ENCODE measurements at regions not wholly inside any gene's neighbourhood (a gene's known extent, or its start where the extent isn't known, plus 50 kb on each side); places are given as distances from the start of the nearest gene placed in this dataset.
A peak's percentile ranks its signal among the peaks of the same experiment; 100 is the strongest.
"Not testable (repeated sequence)": the region's sequence is repeated elsewhere in the genome, so short reads cannot be mapped to it uniquely, and the experiment has no call there.

DNA sequence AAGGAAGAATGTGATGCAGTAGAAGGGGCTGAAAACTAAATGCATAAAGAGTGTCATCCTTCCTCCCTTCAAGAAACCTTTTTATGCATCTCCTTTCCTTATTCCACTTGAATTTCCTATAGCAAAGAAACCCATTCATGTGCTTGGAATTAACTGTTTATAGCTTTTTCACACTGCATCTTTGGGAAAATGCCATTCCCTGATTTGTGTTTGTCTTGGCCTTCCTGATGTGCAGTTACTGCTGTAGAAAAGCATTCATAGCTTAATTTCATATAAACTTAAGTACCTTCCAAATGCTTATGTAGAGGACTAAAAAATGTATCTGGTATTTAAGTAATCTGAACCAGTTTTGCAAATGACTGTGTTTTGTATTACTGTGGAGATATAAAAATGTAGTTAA is 61.8 kb downstream of the SDR9C7 start:
- no peak for DNase-seq

- DNase-seq = no peak
These were observed 67.0 kb downstream of the SDR9C7 start for GRCh38 chr12:56867216-56867615.

DNA sequence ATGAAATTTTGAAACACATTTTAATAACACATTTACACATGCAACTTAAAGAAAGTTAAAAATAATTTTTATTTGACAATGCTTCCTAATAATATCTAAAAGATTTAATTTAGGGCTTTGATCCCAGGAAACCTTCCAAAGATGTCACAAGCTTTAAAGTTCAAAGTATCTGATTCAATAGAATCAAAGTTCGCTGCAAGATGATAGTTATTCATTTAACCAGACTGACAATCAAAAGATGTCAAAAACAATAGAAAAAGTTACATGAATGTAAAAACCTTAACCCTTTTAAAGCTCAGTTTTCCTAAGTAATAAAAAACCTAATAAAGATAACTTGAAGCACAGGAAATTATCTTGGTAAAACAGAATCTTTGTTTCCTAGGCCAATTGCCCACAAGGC is 67.7 kb downstream of the SDR9C7 start:
- no peak for DNase-seq

DNA sequence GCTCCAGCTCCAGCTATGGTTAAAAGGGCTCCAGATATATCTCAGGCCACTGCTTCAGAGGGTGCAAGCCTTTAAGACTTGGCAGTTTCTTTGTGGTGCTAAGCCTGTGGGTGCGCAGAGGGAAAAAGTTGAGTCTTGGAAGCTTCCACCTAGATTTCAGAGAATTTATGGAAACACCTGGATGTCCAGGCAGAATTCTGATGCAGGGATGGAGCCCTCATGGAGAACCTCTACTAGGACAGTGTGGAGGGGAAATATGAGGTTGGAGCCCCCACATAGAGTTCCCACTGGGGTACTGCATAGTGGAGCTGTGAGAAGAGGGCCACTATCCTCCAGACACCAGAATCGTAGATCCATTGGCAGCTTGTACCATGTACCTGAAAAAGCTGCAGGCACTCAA is 69.9 kb downstream of the SDR9C7 start:
- no peak for DNase-seq

- no peak for DNase-seq
These were observed 70.4 kb downstream of the SDR9C7 start for GRCh38 chr12:56863789-56864188.

DNA sequence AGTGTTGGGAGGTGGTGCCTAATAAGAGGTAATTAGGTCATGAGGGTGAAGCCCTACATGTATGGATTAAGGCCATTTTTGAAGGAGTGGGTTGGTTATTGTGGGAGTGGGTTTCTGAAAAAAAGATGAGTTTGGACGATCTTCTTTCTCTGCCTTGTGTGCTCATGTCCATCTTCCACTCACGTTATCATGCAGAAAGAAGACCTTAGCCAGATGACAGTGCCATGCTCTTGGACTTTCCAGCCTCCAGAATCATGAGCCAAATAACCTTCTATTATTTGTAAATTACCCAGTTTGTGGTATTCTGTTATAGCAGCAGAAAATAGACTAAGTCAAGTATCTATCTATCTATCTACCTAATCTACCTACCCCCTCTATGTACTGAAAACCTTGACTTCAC is 71.9 kb downstream of the SDR9C7 start:
- DNase-seq = no peak

DNA sequence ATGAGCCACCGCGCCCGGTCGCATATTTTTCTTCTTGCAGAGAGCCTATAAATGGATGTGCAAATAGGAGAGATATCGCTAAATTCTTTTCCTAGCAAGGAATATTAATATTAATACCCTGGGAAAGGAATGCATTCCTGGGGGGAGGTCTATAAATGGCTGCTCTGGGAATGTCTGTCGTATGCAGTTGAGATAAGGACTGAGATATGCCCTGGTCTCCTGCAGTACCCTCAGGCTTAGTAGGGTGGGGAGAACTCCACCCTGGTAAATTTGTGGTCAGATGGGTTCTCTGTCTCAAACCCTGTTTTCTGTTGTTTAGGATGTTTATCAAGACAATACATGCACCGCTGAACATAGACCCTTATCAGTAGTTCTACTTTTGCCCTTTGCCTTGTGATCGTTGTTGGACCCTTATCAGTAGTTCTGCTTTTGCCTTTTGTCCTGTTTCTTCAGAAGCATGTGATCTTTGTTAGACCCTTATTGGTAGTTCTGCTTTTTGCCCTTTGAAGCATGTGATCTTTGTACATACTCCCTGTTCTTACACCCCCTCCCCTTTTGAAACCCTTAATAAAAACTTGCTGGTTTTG is 80.7 kb downstream of the SDR9C7 start:
- not testable (repeated sequence) for DNase-seq

GRCh38 chr12:56851462-56851861 is 82.7 kb downstream of the SDR9C7 start:
- no peak for DNase-seq

DNA sequence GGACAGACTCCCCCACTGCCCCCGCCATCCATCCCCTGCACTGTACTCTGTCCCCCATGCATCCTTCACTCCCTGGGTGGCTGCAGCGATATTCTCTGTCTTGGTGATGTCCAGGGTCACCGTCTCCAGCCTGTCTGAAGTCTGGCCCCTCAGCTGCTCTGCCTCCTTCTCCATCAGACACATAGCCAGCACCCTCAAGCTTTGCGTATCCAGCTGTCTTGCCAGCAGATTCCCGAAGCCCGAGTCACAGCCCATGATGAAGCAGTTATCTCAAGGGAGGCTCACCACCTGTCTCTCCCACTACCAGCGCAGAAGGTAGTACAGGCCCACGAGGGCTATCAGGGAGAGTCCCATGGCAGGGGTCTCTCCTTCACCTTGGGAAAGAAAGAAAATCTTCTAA is 77.8 kb downstream of the HSD17B6 start:
- DNase-seq = no peak

DNA sequence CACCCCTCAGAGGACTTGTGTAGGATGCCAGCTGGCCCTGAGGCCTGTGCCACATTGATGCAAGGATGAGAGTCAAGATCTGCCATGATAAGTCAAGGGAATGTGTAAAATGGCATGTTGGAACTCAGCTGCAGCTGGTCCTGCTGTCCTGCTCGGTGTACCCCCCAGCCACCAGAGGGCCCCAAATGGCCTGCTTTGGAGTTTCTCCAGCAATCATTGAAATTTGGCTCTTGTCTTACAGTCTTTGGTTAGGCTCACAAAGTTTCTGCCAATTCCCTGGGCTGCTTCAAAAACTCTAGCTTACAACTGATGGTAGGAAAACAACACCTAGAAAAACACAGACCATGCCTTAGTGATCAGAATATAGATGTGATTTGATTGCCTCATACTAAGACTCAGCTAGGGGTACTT is 76.8 kb downstream of the HSD17B6 start:
- DNase-seq = peak; percentile 26

DNA sequence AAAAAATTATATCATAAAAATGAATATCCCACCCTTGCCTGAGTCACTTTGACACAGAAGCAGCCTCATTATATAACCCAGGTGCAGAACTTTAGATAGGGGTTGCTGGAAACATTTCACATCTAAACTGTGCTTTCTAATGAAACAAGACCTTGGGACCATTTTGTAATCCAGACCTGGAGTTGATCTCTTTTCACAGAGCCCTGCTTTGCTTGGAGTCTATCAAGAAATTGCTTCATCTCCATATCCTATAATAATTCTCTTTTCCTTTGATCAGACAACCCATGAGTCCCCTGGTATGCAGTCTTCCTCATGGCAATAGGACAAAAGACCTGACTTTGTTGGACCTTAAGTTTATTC is 76.3 kb downstream of the HSD17B6 start:
- DNase-seq = no peak

DNA sequence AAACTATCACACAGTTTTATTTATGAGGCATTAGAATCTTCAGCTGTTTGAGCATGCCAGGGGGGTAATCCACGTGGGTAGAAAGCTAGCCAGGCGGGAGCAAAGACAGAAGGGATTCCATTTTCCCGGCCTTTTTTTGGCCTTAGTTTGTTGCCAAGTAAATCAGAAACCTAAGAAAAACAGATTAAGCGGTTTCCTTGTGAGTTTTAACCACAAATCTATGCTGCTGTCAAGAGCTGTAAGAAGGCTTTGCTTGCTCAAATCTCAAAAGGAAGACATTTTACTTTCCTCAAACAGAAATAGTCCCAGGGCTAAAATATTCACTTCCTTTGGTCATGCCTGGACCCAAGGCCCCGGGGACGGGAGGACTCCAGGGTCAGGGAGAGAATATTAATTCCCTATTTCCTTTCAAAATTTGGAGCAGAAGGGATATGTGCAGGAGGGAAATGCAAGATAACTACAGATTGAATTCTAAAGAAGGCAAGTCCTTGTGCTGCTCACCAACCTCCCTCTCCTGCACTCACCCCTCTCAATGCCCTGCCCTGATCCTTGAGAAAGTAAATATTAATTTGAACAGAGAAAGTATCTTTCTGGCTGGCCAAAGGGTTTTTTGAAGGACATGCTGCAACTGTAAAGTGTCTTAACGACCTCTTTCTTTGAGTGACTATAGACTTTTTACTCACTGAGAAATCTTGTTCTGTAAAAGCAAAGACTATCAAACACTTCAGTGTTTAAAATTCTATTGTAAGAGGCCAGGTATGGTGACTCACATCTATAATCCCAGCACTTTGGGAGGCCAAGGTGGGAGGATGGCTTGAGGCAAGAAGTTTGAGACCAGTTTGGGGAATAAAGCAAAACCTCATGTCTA is 75.7 kb downstream of the HSD17B6 start:
- DNase-seq = no peak
